ENCODE measurements at regions not wholly inside any gene's neighbourhood (a gene's known extent, or its start where the extent isn't known, plus 50 kb on each side); places are given as distances from the start of the nearest gene placed in this dataset.

GRCh38 chrX:39709364-39709763 lies 388.4 kb downstream of the BCOR start:
- TF ChIP-seq CTCF (IDR thresholded peaks at IDR 0.05) (no peak), POLR2A (IDR thresholded peaks at IDR 0.05) (no peak)

All from thyroid gland (tissue), 4 donors.